Glutamatergic neuron (in vitro differentiated cells): ENCODE measurements at regions not wholly inside any gene's neighbourhood (a gene's known extent, or its start where the extent isn't known, plus 50 kb on each side); places are given as distances from the start of the nearest gene placed in this dataset.

Experiments used
- DNase-seq: peaks from one replicate; pipeline ENCODE4 v3.0.0; 2022
- H3K27ac Mint-ChIP-seq: one replicate; pipeline ENCODE4 v1.8.0; 2020; ENCODE audit warnings: mild to moderate bottlenecking, mixed read lengths, inconsistent platforms; ENCODE audit not compliant: unreplicated experiment
- H3K27me3 Mint-ChIP-seq: one replicate; pipeline ENCODE4 v1.8.0; 2020; ENCODE audit warnings: mild to moderate bottlenecking, moderate library complexity, mixed read lengths, inconsistent platforms; ENCODE audit not compliant: unreplicated experiment
- H3K36me3 Mint-ChIP-seq: one replicate; pipeline ENCODE4 v1.8.0; 2020; ENCODE audit warnings: mild to moderate bottlenecking, mixed read lengths, inconsistent platforms; ENCODE audit not compliant: unreplicated experiment
- H3K4me1 Mint-ChIP-seq: one replicate; pipeline ENCODE4 v1.8.0; 2020; ENCODE audit warnings: mild to moderate bottlenecking, low read depth, mixed read lengths, inconsistent platforms; ENCODE audit not compliant: unreplicated experiment
- H3K4me3 Mint-ChIP-seq: one replicate; pipeline ENCODE4 v1.8.0; 2020; ENCODE audit warnings: mild to moderate bottlenecking, mixed read lengths, inconsistent platforms; ENCODE audit not compliant: unreplicated experiment
- H3K9me3 Mint-ChIP-seq: one replicate; pipeline ENCODE4 v1.8.0; 2020; ENCODE audit warnings: mild to moderate bottlenecking, moderate library complexity, mixed read lengths, inconsistent platforms; ENCODE audit not compliant: unreplicated experiment
- TF ChIP-seq, protein P1 (sequence below): fragments of 200-600 bp; sonication (generic); IDR thresholded peaks from one replicate; pipeline ENCODE4 v1.5.0; 2021; ENCODE audit not compliant: partially characterized antibody, unreplicated experiment

DNA sequence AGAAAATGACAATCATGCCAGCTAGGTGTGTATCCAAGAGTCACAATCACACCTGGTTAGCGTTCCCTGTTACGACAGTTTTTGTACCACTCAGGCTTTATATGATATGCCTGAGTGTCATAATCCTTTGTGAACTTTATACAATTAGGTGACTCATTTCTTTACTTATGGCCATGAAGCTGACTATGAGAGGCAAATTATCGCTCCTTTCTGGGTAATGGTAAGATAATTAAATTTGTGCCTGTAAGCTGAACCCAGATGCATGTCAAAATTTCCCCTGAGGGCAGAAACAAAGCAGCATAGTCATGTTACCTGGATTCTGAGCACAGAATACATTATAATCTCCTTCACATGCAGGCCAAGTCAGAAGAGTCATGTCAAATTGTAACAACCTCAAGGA is 970.1 kb upstream of the AMELY start:
- peaks cover 3% of the 10 kb centered on the region for H3K27me3 Mint-ChIP-seq
- H3K4me3 Mint-ChIP-seq, result no peak overlapping the region
- no peak overlapping the region for H3K27ac Mint-ChIP-seq
- no peaks in the 10 kb centered on the region for H3K9me3 Mint-ChIP-seq
- no peak for DNase-seq
- TF ChIP-seq, protein P1, sequence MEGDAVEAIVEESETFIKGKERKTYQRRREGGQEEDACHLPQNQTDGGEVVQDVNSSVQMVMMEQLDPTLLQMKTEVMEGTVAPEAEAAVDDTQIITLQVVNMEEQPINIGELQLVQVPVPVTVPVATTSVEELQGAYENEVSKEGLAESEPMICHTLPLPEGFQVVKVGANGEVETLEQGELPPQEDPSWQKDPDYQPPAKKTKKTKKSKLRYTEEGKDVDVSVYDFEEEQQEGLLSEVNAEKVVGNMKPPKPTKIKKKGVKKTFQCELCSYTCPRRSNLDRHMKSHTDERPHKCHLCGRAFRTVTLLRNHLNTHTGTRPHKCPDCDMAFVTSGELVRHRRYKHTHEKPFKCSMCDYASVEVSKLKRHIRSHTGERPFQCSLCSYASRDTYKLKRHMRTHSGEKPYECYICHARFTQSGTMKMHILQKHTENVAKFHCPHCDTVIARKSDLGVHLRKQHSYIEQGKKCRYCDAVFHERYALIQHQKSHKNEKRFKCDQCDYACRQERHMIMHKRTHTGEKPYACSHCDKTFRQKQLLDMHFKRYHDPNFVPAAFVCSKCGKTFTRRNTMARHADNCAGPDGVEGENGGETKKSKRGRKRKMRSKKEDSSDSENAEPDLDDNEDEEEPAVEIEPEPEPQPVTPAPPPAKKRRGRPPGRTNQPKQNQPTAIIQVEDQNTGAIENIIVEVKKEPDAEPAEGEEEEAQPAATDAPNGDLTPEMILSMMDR, result no peak
- no peaks in the 10 kb centered on the region for H3K36me3 Mint-ChIP-seq
- H3K4me1 Mint-ChIP-seq, result no peaks in the 10 kb centered on the region

DNA sequence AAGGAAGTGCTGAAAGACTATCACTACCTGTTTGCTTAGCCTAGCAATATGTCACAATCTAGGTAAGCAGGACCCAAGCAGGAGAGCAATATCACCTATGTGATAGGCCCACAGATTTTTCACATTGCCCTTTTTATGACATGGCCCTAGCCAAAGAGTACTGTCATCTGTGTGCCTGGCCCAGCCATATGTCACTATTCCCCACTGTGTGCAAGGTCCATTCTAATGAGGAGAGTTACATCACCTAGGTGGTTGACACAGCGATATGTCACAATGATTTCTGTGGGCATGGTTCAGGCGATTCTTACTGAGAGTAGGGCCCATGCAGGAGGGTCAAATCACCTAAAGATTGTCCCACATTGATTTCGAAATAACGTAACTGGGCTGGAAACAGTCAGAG is 967.7 kb upstream of the AMELY start:
- no peak for DNase-seq
- H3K36me3 Mint-ChIP-seq, result no peaks in the 10 kb centered on the region
- no peaks in the 10 kb centered on the region for H3K9me3 Mint-ChIP-seq
- TF ChIP-seq, protein P1, result no peak
- H3K4me1 Mint-ChIP-seq, result no peaks in the 10 kb centered on the region
- peaks cover 2% of the 10 kb centered on the region for H3K27me3 Mint-ChIP-seq
- no peak overlapping the region for H3K4me3 Mint-ChIP-seq
- H3K27ac Mint-ChIP-seq, result no peak overlapping the region

DNA sequence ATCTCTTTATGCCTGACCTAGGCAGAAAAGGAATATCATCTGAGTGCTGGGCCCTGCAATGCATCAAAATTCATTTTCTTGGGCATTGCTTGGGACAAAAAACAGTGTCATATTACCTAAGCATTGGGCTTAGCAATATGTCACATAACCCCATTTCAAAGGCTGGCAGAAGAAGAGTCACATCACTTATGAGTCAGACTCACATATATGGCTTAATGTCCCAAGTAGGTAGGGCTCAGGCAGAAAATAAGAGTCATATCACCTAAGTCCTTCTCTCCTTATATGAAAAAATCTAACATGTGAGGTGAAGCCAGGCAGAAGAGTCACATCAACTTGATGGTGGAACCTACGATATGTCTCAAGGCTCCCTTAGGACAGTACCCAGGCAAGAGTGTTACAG is 967.2 kb upstream of the AMELY start:
- DNase-seq, result no peak
- Mint-ChIP-seq H3K4me1 (no peaks in the 10 kb centered on the region), H3K4me3 (no peak overlapping the region), H3K9me3 (no peaks in the 10 kb centered on the region), H3K27me3 (peaks cover 2% of the 10 kb centered on the region), H3K27ac (no peak overlapping the region), H3K36me3 (no peaks in the 10 kb centered on the region)
- TF ChIP-seq, protein P1, result no peak

DNA sequence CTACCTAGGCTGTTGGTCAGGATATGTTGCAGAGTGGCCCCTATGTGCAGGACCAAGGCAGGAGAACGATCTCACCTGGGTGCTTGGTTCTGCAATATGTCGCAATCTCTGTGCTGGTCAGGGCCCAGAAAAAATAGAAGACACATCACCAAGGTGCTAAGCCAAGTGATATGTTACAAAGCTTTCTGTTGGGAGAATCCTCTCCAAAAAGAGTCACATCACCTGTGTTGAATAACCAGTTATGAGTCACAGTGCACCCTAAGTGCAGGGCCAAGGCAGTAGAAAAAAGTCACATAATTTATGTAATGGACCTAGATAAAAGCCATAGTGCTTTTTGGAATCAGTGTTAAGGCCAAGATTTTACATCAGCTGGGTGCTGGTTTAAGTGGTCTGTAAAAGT is 965.9 kb upstream of the AMELY start:
- DNase-seq, result no peak
- no peaks in the 10 kb centered on the region for H3K9me3 Mint-ChIP-seq
- H3K4me1 Mint-ChIP-seq, result no peaks in the 10 kb centered on the region
- H3K4me3 Mint-ChIP-seq, result no peak overlapping the region
- no peaks in the 10 kb centered on the region for H3K36me3 Mint-ChIP-seq
- H3K27ac Mint-ChIP-seq, result no peak overlapping the region
- H3K27me3 Mint-ChIP-seq, result peaks cover 2% of the 10 kb centered on the region
- TF ChIP-seq, protein P1, result no peak

DNA sequence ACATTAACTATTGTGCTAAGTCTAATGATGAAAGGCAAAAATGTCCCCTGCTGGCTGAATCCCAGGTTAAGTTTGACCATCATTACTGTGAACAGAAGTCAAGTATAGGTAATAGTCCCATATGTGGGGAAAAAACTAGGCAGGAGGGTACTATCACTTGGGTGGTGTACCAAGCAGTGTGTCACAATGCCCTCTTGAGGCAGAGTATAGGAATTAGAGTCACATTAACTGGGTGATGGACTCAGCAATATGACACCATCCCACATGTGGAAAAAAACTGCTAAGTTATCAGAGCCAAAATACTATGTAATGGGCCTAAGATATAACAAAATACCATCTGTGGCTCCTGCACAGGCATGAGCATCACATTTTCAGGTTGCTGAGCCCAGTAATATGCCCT is 962.5 kb upstream of the AMELY start:
- TF ChIP-seq, protein P1, result no peak
- no peaks in the 10 kb centered on the region for H3K9me3 Mint-ChIP-seq
- no peaks in the 10 kb centered on the region for H3K36me3 Mint-ChIP-seq
- H3K27me3 Mint-ChIP-seq, result no peaks in the 10 kb centered on the region
- no peaks in the 10 kb centered on the region for H3K4me1 Mint-ChIP-seq
- H3K27ac Mint-ChIP-seq, result no peak overlapping the region
- H3K4me3 Mint-ChIP-seq, result no peak overlapping the region
- DNase-seq, result no peak
